Lower lobe of right lung (tissue), 2 donors: ENCODE measurements at regions not wholly inside any gene's neighbourhood (a gene's known extent, or its start where the extent isn't known, plus 50 kb on each side); places are given as distances from the start of the nearest gene placed in this dataset.
"Not testable (repeated sequence)": the region's sequence is repeated elsewhere in the genome, so short reads cannot be mapped to it uniquely, and the experiment has no call there.

Experiments used
- ATAC-seq, 2 donors: fragments of 200-7000 bp; cut with Tn5 transposase; one replicate each; pipeline ENCODE4 v1.9.1; 2020 to 2022; ENCODE audit warnings: mild to moderate bottlenecking in 2 of 2, moderate library complexity in 2 of 2
- DNase-seq: peaks from one replicate; pipeline ENCODE4 v3.0.0-alpha.2; 2020
- H3K27ac ChIP-seq: fragments of 200-600 bp; one replicate; pipeline ENCODE4 v1.8.0; 2022
- H3K27me3 ChIP-seq: fragments of 200-600 bp; one replicate; pipeline ENCODE4 v1.8.0; 2022; ENCODE audit warnings: low read depth
- H3K36me3 ChIP-seq: fragments of 200-600 bp; one replicate; pipeline ENCODE4 v1.8.0; 2022; ENCODE audit warnings: mild to moderate bottlenecking
- H3K4me1 ChIP-seq: fragments of 200-600 bp; one replicate; pipeline ENCODE4 v1.8.0; 2022
- H3K4me3 ChIP-seq: fragments of 200-600 bp; one replicate; pipeline ENCODE4 v1.8.0; 2022; ENCODE audit warnings: mild to moderate bottlenecking
- H3K9me3 ChIP-seq: fragments of 200-600 bp; one replicate; pipeline ENCODE4 v1.8.0; 2022
- intact Hi-C: fragments of 100-400 bp; cut with DNase I; formaldehyde crosslinking; loops from one replicate; pipeline ENCODE4 v1.11.0; 2022
- TF ChIP-seq, protein P1 (sequence below): fragments of 200-600 bp; IDR thresholded peaks from one replicate; pipeline ENCODE4 v1.8.0; 2022; ENCODE audit warnings: antibody characterized with exemption, mild to moderate bottlenecking
- donor health status: DM: no; HTN: yes; CAD: no; lungs with severe emphysema.

DNA sequence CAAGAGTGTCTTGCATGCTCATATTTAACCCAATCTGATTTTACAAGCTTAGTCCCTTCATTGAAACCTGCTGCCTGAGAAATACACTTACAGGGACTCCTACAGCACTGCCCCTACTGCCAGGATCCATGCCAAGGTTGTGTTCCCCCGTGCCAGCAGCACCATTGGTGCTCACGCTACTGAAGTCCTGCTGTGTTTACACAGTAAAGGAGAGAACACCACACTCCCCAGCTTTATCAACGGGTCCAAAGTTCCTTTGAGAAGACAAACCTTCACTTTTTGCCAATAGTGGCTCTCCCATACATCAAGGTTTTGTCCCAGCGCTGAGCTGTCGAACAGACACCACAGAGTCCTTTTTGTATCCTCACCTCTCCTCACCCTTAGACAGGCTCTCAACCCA lies 155.1 kb upstream of the WWC1 start:
- no peaks in the 10 kb centered on the region for H3K27me3 ChIP-seq
- DNase-seq (no peak), ATAC-seq (no peak)
- intact Hi-C loops: no loop called here
- H3K4me3 ChIP-seq: no peak overlapping the region
- no peak overlapping the region for H3K27ac ChIP-seq
- TF ChIP-seq, protein P1, sequence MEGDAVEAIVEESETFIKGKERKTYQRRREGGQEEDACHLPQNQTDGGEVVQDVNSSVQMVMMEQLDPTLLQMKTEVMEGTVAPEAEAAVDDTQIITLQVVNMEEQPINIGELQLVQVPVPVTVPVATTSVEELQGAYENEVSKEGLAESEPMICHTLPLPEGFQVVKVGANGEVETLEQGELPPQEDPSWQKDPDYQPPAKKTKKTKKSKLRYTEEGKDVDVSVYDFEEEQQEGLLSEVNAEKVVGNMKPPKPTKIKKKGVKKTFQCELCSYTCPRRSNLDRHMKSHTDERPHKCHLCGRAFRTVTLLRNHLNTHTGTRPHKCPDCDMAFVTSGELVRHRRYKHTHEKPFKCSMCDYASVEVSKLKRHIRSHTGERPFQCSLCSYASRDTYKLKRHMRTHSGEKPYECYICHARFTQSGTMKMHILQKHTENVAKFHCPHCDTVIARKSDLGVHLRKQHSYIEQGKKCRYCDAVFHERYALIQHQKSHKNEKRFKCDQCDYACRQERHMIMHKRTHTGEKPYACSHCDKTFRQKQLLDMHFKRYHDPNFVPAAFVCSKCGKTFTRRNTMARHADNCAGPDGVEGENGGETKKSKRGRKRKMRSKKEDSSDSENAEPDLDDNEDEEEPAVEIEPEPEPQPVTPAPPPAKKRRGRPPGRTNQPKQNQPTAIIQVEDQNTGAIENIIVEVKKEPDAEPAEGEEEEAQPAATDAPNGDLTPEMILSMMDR: no peak
- no peaks in the 10 kb centered on the region for H3K36me3 ChIP-seq
- no peaks in the 10 kb centered on the region for H3K4me1 ChIP-seq
- H3K9me3 ChIP-seq: no peaks in the 10 kb centered on the region

DNA sequence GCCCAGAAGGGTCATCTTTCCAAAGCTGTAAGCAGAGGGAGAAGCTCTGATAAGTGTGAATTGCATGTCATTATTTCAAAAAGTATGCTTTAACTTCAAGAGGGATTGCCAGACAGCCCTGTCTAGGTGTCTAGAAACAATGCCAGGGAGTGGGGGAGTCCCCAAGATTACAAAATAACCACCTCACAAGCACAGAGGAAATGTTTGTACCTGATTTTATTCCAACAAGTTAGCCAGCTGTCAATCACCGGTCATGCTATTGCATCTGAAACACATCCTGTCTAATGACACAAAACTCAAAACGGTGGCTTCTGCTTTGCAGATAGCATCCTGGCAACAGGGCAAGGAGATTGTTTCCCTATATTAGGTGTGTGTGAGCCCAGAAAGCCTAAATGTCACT lies 154.2 kb upstream of the WWC1 start:
- H3K27me3 ChIP-seq: no peaks in the 10 kb centered on the region
- ATAC-seq: no peak

DNA sequence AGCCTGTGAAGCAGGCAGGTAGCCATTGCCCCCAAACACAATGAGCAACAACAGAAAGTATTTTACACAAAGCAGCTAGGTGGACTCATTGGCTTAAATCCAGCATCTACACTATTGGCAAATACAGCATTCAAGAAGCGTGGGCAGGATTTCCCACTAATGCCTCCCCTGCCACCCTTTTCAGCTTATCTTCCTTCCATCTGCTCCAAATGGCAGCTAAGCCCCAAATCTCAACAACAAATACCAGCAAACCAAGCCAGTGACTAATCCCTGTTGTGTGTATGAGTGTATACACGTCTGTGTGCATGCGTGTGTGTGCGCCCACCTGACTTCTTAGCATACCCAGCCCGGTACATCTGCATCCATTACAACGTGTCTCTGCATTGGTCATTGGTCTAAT lies 151.2 kb upstream of the WWC1 start:
- ATAC-seq: no peak
- TF ChIP-seq, protein P1: no peak

More for the DNA sequence above, 154.2 kb upstream of the WWC1 start:
- intact Hi-C loops: no loop called here
- H3K4me1 ChIP-seq: no peaks in the 10 kb centered on the region
- no peak for DNase-seq
- no peak overlapping the region for H3K27ac ChIP-seq
- TF ChIP-seq, protein P1: no peak
- no peaks in the 10 kb centered on the region for H3K9me3 ChIP-seq
- H3K36me3 ChIP-seq: no peaks in the 10 kb centered on the region
- no peak overlapping the region for H3K4me3 ChIP-seq

DNA sequence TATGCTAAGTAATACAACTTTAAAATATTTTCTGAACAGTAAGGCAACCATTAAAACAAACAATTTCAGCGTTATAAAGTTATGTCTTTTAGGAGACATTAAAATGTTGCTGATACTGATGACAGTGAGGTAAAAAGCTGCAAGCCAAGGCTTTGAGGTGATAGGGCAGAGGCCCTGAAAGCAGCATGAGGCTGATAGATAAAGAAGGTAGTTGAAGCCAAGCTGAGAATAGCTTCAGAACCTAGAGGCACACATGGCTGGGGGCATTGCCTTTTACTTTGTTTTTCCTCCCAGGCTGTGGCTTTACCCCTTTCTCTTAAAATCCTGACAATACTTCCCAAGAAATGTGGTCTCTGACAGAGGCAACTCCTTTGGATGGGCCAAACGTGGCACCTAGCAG lies 149.0 kb upstream of the WWC1 start:
- Histone ChIP-seq H3K27me3 (no peaks in the 10 kb centered on the region), H3K9me3 (no peaks in the 10 kb centered on the region), H3K27ac (no peak overlapping the region), H3K4me3 (no peak overlapping the region), H3K4me1 (no peaks in the 10 kb centered on the region), H3K36me3 (no peaks in the 10 kb centered on the region)
- no peak for ATAC-seq
- no peak for DNase-seq
- TF ChIP-seq, protein P1: no peak
- intact Hi-C loops: no loop called here

More for the DNA sequence above, 151.2 kb upstream of the WWC1 start:
- DNase-seq: no peak
- Histone ChIP-seq H3K27ac (no peak overlapping the region), H3K4me3 (no peak overlapping the region), H3K9me3 (no peaks in the 10 kb centered on the region), H3K4me1 (no peaks in the 10 kb centered on the region), H3K36me3 (no peaks in the 10 kb centered on the region), H3K27me3 (no peaks in the 10 kb centered on the region)
- intact Hi-C loops: no loop called here

DNA sequence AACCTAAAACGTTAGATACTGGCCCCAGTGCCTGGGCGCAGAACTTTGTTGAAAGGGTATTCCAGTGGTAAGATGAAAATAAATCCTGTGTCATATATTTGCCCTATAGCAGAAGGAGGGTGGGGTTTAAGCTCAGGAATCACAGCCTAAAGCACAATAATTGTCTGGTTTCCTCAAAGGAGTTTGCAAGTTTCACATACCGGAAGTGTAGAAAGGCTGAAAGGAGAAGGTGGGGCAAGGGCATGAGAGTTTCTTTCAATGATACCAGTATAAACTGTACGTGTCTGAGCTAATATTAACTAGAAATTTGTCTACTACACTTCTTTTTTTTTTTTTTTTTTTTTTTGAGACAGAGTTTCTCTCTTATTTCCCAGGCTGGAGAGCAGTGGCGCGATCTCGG lies 147.9 kb upstream of the WWC1 start:
- H3K4me1 ChIP-seq, H3K27me3 ChIP-seq, H3K27ac ChIP-seq, H3K36me3 ChIP-seq, DNase-seq, H3K9me3 ChIP-seq, intact Hi-C loops, H3K4me3 ChIP-seq: not testable (repeated sequence)
- peak in 1 of 2 donors; percentile 29 for ATAC-seq

DNA sequence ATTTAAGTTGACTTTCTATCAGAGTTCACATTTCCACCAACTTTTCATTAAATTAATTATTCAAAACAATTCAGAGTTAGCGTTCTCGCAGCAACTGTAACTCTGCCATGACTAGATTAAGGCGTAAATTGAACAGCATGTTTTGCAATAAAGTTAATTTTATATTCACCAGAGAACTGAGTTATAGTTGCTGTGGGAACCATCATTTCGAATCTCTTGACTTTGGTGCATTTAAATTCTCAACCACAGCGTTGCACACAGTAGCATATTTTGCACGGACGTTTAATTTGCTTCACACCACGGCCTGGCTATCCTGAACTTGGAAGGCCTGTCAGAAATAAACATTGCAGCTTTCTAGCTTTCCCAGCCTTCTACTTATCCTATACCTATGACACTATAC lies 144.3 kb upstream of the WWC1 start:
- H3K4me1 ChIP-seq: no peaks in the 10 kb centered on the region
- no peak for ATAC-seq
- DNase-seq: no peak
- no peak overlapping the region for H3K27ac ChIP-seq
- H3K27me3 ChIP-seq: no peaks in the 10 kb centered on the region
- no peaks in the 10 kb centered on the region for H3K9me3 ChIP-seq
- no peaks in the 10 kb centered on the region for H3K36me3 ChIP-seq
- TF ChIP-seq, protein P1: no peak
- intact Hi-C loops: no loop called here
- H3K4me3 ChIP-seq: no peak overlapping the region
